H1 (cell line): ENCODE measurements at regions not wholly inside any gene's neighbourhood (a gene's known extent, or its start where the extent isn't known, plus 50 kb on each side); places are given as distances from the start of the nearest gene placed in this dataset.
A peak's percentile ranks its signal among the peaks of the same experiment; 100 is the strongest.

Experiments used
- CTCF ChIA-PET: fragments of 300-600 bp; sonication (Branson Sonifier 250); formaldehyde crosslinking; loops from one replicate; lab custom pipeline; 2021; ENCODE audit not compliant: partially characterized antibody; lab: Charles Lee
- POLR2A ChIA-PET: fragments of 300-600 bp; sonication (Branson Sonifier 250); formaldehyde crosslinking; loops from one replicate; lab custom pipeline; 2021; ENCODE audit warnings: inconsistent platforms; ENCODE audit not compliant: partially characterized antibody; lab: Charles Lee
- DNase-seq, 2 experiments: peaks; one replicate each; pipeline versions ENCODE4 v3.0.0 to v3.0.0-alpha.2; 2010 to 2022; ENCODE audit warnings: low spot score in 2 of 2, low read depth in 1 of 2, mixed read lengths in 1 of 2
- FAIRE-seq: peaks from 2 replicates; lab custom pipeline; 2011; peaks lifted over from hg19 to GRCh38; lab: Jason Lieb, UNC
- H2AFZ ChIP-seq: 2 replicates; pipeline ENCODE4 v1.8.1; 2012; ENCODE audit warnings: low read length, inconsistent platforms
- H2AK5ac ChIP-seq: 2 replicates; pipeline ENCODE4 v1.6.1; 2013; ENCODE audit warnings: low read depth, low read length
- H2BK120ac ChIP-seq: replicated peaks from 2 replicates; pipeline ENCODE3; 2013; ENCODE audit warnings: low read depth, low read length, inconsistent platforms
- H2BK12ac ChIP-seq: 2 replicates; pipeline ENCODE4 v1.6.1; 2013; ENCODE audit warnings: low read depth, low read length
- H2BK15ac ChIP-seq: 2 replicates; pipeline ENCODE4 v1.6.1; 2013; ENCODE audit warnings: low read length
- H2BK20ac ChIP-seq: 2 replicates; pipeline ENCODE4 v1.6.1; 2013; ENCODE audit warnings: low read length
- H2BK5ac ChIP-seq: 2 replicates; pipeline ENCODE4 v1.6.1; 2013; ENCODE audit warnings: low read depth, low read length
- H3K14ac ChIP-seq: 2 replicates; pipeline ENCODE4 v1.6.1; 2013; ENCODE audit warnings: inconsistent platforms; ENCODE audit not compliant: insufficient read length
- H3K18ac ChIP-seq: 2 replicates; pipeline ENCODE4 v1.6.1; 2013; ENCODE audit warnings: low read length; ENCODE audit errors: extremely low read depth
- H3K23ac ChIP-seq: 2 replicates; pipeline ENCODE4 v1.6.1; 2013; ENCODE audit warnings: inconsistent platforms; ENCODE audit not compliant: insufficient read length
- H3K23me2 ChIP-seq: 2 replicates; pipeline ENCODE4 v1.6.1; 2013; ENCODE audit warnings: low read depth, low read length
- H3K27ac ChIP-seq: 2 replicates; pipeline ENCODE4 v1.6.1; 2011; ENCODE audit warnings: low read depth, low read length, inconsistent platforms
- H3K27me3 ChIP-seq, 4 experiments: replicated peaks in 1 of 4; 1 replicate in 1 of 4; 2 replicates in 3 of 4; pipeline versions ENCODE4 v1.6.1 to v1.8.1; 2011 to 2013; ENCODE audit warnings: low read length in 3 of 4, mild to moderate bottlenecking in 3 of 4, inconsistent platforms in 2 of 4, mixed read lengths in 2 of 4, moderate library complexity in 1 of 4; ENCODE audit not compliant: control insufficient read depth in 3 of 4, insufficient read depth in 3 of 4; ENCODE audit errors: extremely low read depth in 1 of 4
- H3K36me3 ChIP-seq, 4 experiments: 2 replicates each; pipeline versions ENCODE4 v1.6.1 to v1.8.1; 2011 to 2013; ENCODE audit warnings: mild to moderate bottlenecking in 4 of 4, low read length in 3 of 4, moderate library complexity in 2 of 4, control low read depth in 1 of 4, inconsistent platforms in 1 of 4; ENCODE audit not compliant: insufficient read depth in 4 of 4, control insufficient read depth in 2 of 4
- H3K4ac ChIP-seq: replicated peaks from 2 replicates; pipeline ENCODE3; 2013; ENCODE audit warnings: low read length, low read depth, mixed read lengths, inconsistent platforms; ENCODE audit not compliant: insufficient read length
- H3K4me1 ChIP-seq, 4 experiments: replicated peaks in 1 of 4; 1 replicate in 1 of 4; 2 replicates in 3 of 4; pipeline versions ENCODE4 v1.6.1 to v1.8.1; 2011 to 2013; ENCODE audit warnings: low read length in 3 of 4, inconsistent platforms in 2 of 4, mixed read lengths in 1 of 4; ENCODE audit not compliant: insufficient read depth in 4 of 4, control insufficient read depth in 3 of 4
- H3K4me2 ChIP-seq, 2 experiments: 2 replicates each; pipeline versions ENCODE4 v1.6.1 to v1.8.1; 2011 to 2013; ENCODE audit warnings: low read depth in 2 of 2, low read length in 2 of 2, control low read depth in 1 of 2, inconsistent platforms in 1 of 2, mild to moderate bottlenecking in 1 of 2; ENCODE audit not compliant: insufficient read depth in 1 of 2
- H3K4me3 ChIP-seq, 4 experiments: fragments of 200-600, 300-600 bp in 1 of 4; sonication (generic), shearing (Covaris generic), sonication (Bioruptor Twin) in 1 of 4; 2 replicates each; pipeline versions ENCODE4 v1.5.1 to v1.8.1; 2011 to 2016; ENCODE audit warnings: low read length in 4 of 4, low read depth in 3 of 4, control low read depth in 2 of 4, inconsistent platforms in 2 of 4, mild to moderate bottlenecking in 2 of 4, mixed read lengths in 1 of 4, moderate library complexity in 1 of 4; ENCODE audit not compliant: insufficient read depth in 2 of 4; ENCODE audit errors: extremely low read depth in 1 of 4
- H3K56ac ChIP-seq: replicated peaks from 2 replicates; pipeline ENCODE3; 2013; ENCODE audit warnings: low read depth, mild to moderate bottlenecking, mixed read lengths, low read length, inconsistent platforms; ENCODE audit not compliant: insufficient read length
- H3K79me1 ChIP-seq: 2 replicates; pipeline ENCODE4 v1.6.1; 2013; ENCODE audit warnings: low read depth, low read length, control low read depth
- H3K79me2 ChIP-seq, 2 experiments: 2 replicates each; pipeline versions ENCODE4 v1.6.1 to v1.8.1; 2012 to 2013; ENCODE audit warnings: low read length in 2 of 2, mild to moderate bottlenecking in 2 of 2, inconsistent platforms in 1 of 2; ENCODE audit not compliant: insufficient read depth in 2 of 2, control insufficient read depth in 1 of 2
- H3K9ac ChIP-seq, 4 experiments: replicated peaks in 1 of 4; 1 replicate in 1 of 4; 2 replicates in 3 of 4; pipeline versions ENCODE4 v1.6.1 to v1.8.1; 2011 to 2013; ENCODE audit warnings: low read depth in 3 of 4, low read length in 3 of 4, control low read depth in 2 of 4, mild to moderate bottlenecking in 2 of 4, moderate library complexity in 2 of 4, inconsistent platforms in 1 of 4; ENCODE audit errors: extremely low read depth in 1 of 4
- H3K9me3 ChIP-seq, 2 experiments: 2 replicates each; pipeline versions ENCODE4 v1.6.1 to v1.8.1; 2012 to 2013; ENCODE audit warnings: mild to moderate bottlenecking in 2 of 2, moderate library complexity in 2 of 2, control low read depth in 1 of 2, inconsistent platforms in 1 of 2, low read depth in 1 of 2, low read length in 1 of 2, mixed read lengths in 1 of 2; ENCODE audit not compliant: insufficient read depth in 2 of 2
- H4K20me1 ChIP-seq, 2 experiments: replicated peaks in 1 of 2; 2 replicates each; pipeline versions ENCODE3 to v1.8.1; 2011 to 2013; ENCODE audit warnings: inconsistent platforms in 2 of 2, low read length in 2 of 2, mild to moderate bottlenecking in 1 of 2; ENCODE audit not compliant: insufficient read depth in 2 of 2, control insufficient read depth in 1 of 2
- H4K5ac ChIP-seq: 2 replicates; pipeline ENCODE4 v1.6.1; 2013; ENCODE audit warnings: low read length, low read depth, mixed read lengths, inconsistent platforms; ENCODE audit not compliant: insufficient read length
- H4K8ac ChIP-seq: 2 replicates; pipeline ENCODE4 v1.8.0; 2013; ENCODE audit warnings: mild to moderate bottlenecking, moderate library complexity, low read length, inconsistent platforms; ENCODE audit not compliant: insufficient read depth; ENCODE audit errors: extremely low read depth
- H4K91ac ChIP-seq: replicated peaks from 2 replicates; pipeline ENCODE3; 2013; ENCODE audit warnings: low read length, mixed read lengths, inconsistent platforms; ENCODE audit not compliant: insufficient read length
- ASH2L ChIP-seq: fragments of 200-600, 300-600 bp; sonication (generic); IDR thresholded peaks from one replicate; pipeline ENCODE4 v1.7.1; 2017; ENCODE audit warnings: low read length
- CHD2 ChIP-seq: IDR thresholded peaks from 2 replicates; pipeline ENCODE4 v1.6.1; 2012; ENCODE audit warnings: low read length, improper control_type of control experiment
- E2F6 ChIP-seq: IDR thresholded peaks from 2 replicates; pipeline ENCODE4 v1.6.1; 2012; ENCODE audit warnings: inconsistent platforms
- EP300 ChIP-seq, 2 experiments: IDR thresholded peaks; 1 replicate in 1 of 2; 2 replicates in 1 of 2; pipeline ENCODE4 v1.6.1; 2011 to 2012; ENCODE audit warnings: low read depth in 2 of 2, low read length in 2 of 2, mild to moderate bottlenecking in 2 of 2, borderline replicate concordance in 1 of 2, inconsistent platforms in 1 of 2, moderate library complexity in 1 of 2
- GTF2F1 ChIP-seq: IDR thresholded peaks from 2 replicates; pipeline ENCODE4 v1.6.1; 2012; ENCODE audit warnings: low read depth, low read length, improper control_type of control experiment, borderline replicate concordance
- JUN ChIP-seq: IDR thresholded peaks from 2 replicates; pipeline ENCODE4 v1.6.1; 2011; ENCODE audit warnings: low read depth, mild to moderate bottlenecking, improper control_type of control experiment, low read length
- JUND ChIP-seq: IDR thresholded peaks from 2 replicates; pipeline ENCODE4 v1.6.1; 2011; ENCODE audit warnings: mild to moderate bottlenecking, improper control_type of control experiment, low read length
- KDM1A ChIP-seq: fragments of 200-600, 300-600 bp; sonication (generic); IDR thresholded peaks from 2 replicates; pipeline ENCODE4 v1.7.1; 2016; ENCODE audit warnings: mild to moderate bottlenecking, low read length, borderline replicate concordance
- POLR2AphosphoS5 ChIP-seq: IDR thresholded peaks from 2 replicates; pipeline ENCODE4 v1.6.1; 2011; ENCODE audit warnings: low read depth, low read length
- WGBS, 2 experiments: shearing (Covaris generic) in 1 of 2; methylation state at CpG; one replicate each; pipeline versions ENCODE4 v1.1.6 to v1.1.7; 2013 to 2015; ENCODE audit warnings: low lambda C conversion rate in 2 of 2, mixed read lengths in 2 of 2, inconsistent platforms in 1 of 2, low coverage in 1 of 2, missing lambda C conversion rate in 1 of 2; ENCODE audit not compliant: insufficient replicate concordance in 2 of 2, insufficient coverage in 1 of 2, insufficient read length in 1 of 2; ENCODE audit errors: extremely low coverage in 1 of 2, missing lambda C conversion rate in 1 of 2; 5-methylcytosine and 5-hydroxymethylcytosine counted together

GRCh38 chr3:168531116-168531515, 435.4 kb upstream of the GOLIM4 start:
- Histone ChIP-seq H3K36me3 (no peaks in the 10 kb centered on the region), H2AFZ (peak overlapping the region; percentile 24; the same call in 1 of the 2 replicates), H3K4ac (peak overlapping the region; percentile 88), H3K56ac (peak overlapping the region; percentile 49), H4K5ac (peak overlapping the region; percentile 23), H4K91ac (peak overlapping the region; percentile 67), H3K79me1 (no peaks in the 10 kb centered on the region), H3K79me2 (no peaks in the 10 kb centered on the region), H2AK5ac (no peak overlapping the region), H3K23me2 (no peaks in the 10 kb centered on the region), H3K23ac (no peak overlapping the region), H4K8ac (no peak overlapping the region), H3K27me3 (peaks cover 0 to 1% (median 0%) of the 10 kb centered on the region in 4 experiments; a peak in 1 of 7 replicates), H3K9ac (no peak overlapping the region; a peak in 1 of 7 replicates), H3K4me3 (no peak overlapping the region; a peak in 1 of 8 replicates), H3K27ac (peak overlapping the region; percentile 54; the same call in 1 of the 2 replicates), H2BK5ac (peak overlapping the region; percentile 86; the same call in 1 of the 2 replicates), H3K9me3 (no peaks in the 10 kb centered on the region), H3K14ac (no peak overlapping the region), H2BK15ac (no peak overlapping the region), H4K20me1 (no peaks in the 10 kb centered on the region), H3K18ac (no peak overlapping the region), H2BK20ac (peak overlapping the region; percentile 49; the same call in 1 of the 2 replicates), H2BK12ac (no peak overlapping the region), H3K4me1 (peaks cover 3 to 13% (median 9%) of the 10 kb centered on the region in 4 experiments; a peak in 5 of 7 replicates), H3K4me2 (0 out of 4 replicates have a peak overlapping the region, but pooled peaks of 1 of the 2 experiments have one; percentile 14), H2BK120ac (peak overlapping the region; percentile 91)
- TF ChIP-seq ASH2L (no peak), GTF2F1 (no peak), KDM1A (no peak), JUN (no peak), E2F6 (no peak), JUND (no peak), POLR2AphosphoS5 (no peak), CHD2 (no peak), EP300 (IDR thresholded peaks at IDR 0.05; ENCODE audit: borderline replicate concordance in 1 of 2, low read depth in 2 of 2, low read length in 2 of 2) (no peak)
- ChIA-PET CTCF (interaction anchor here (0.7 to 1.9 kb wide), 6 partner anchors 10 to 262 kb away, joined by 3 to 7 read pairs (median 4); no protein-coding TSS in a partner anchor), POLR2A (interaction anchor here (0.6 to 1.1 kb wide), 5 partner anchors 8 to 85 kb away, joined by 3 to 4 read pairs (median 3); no protein-coding TSS in a partner anchor)
- peak; percentile 65 for FAIRE-seq
- no peak for DNase-seq
- 51% methylated on average over 4 of the region's 4 CpGs; no CpG with 5 or more reads in 1 of the 2 experiments for WGBS, 2 experiments
